H1 (cell line): ENCODE measurements at regions not wholly inside any gene's neighbourhood (a gene's known extent, or its start where the extent isn't known, plus 50 kb on each side); places are given as distances from the start of the nearest gene placed in this dataset.

ENCODE experiments used
- ATF2 ChIP-seq: IDR thresholded peaks from 2 replicates; pipeline ENCODE4 v1.6.1; 2012; ENCODE audit warnings: low read length, inconsistent platforms
- CREB1 ChIP-seq: IDR thresholded peaks from 2 replicates; pipeline ENCODE4 v1.6.1; 2012; ENCODE audit warnings: inconsistent platforms
- EGR1 ChIP-seq: IDR thresholded peaks from 2 replicates; pipeline ENCODE4 v1.6.1; 2011; ENCODE audit warnings: low read depth, low read length, borderline replicate concordance
- HDAC2 ChIP-seq, 2 experiments: fragments of 300-600 bp in 1 of 2; sonication (generic) in 1 of 2; IDR thresholded peaks; 2 replicates each; pipeline ENCODE4 v1.6.1; 2011 to 2012; ENCODE audit warnings: low read depth in 2 of 2, low read length in 2 of 2, mild to moderate bottlenecking in 2 of 2, moderate library complexity in 2 of 2, borderline replicate concordance in 1 of 2, inconsistent platforms in 1 of 2
- KDM5A ChIP-seq: fragments of 200-600 bp; IDR thresholded peaks from 2 replicates; pipeline ENCODE4 v1.7.1; 2012; ENCODE audit warnings: mild to moderate bottlenecking, low read length, inconsistent platforms, mixed read lengths
- SIX5 ChIP-seq: IDR thresholded peaks from 2 replicates; pipeline ENCODE4 v1.6.1; 2011; ENCODE audit warnings: mild to moderate bottlenecking, low read depth, low read length
- TBP ChIP-seq: IDR thresholded peaks from 2 replicates; pipeline ENCODE4 v1.6.1; 2011; ENCODE audit warnings: low read depth, low read length, improper control_type of control experiment
- TF ChIP-seq, protein P1 (sequence below): IDR thresholded peaks from 2 replicates; pipeline ENCODE4 v1.6.1; 2011; ENCODE audit warnings: low read length, improper control_type of control experiment
- TF ChIP-seq, protein P2 (sequence below): IDR thresholded peaks from 2 replicates; pipeline ENCODE4 v1.6.1; 2012; ENCODE audit warnings: inconsistent platforms

DNA sequence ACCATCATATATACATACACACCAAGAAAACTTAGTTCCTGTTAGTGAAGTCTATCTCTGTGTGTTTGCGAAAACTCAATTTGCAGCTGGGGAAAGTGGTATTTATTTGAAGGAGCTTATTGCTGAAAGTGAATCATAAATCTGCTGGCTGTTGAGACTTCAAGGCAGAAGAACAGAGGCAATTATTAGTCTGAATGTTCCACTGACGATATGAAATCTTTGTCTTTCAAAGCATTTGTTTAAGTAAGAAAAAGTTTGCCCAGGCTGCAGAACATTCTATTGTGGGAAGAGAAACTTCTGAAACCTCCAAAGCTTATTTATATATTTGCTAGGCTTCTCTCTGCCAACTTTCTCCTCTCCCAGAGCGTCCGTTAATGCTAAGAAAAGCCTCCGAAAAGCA is 255.7 kb upstream of the TMPO start (continued):
- TF ChIP-seq, protein P1, sequence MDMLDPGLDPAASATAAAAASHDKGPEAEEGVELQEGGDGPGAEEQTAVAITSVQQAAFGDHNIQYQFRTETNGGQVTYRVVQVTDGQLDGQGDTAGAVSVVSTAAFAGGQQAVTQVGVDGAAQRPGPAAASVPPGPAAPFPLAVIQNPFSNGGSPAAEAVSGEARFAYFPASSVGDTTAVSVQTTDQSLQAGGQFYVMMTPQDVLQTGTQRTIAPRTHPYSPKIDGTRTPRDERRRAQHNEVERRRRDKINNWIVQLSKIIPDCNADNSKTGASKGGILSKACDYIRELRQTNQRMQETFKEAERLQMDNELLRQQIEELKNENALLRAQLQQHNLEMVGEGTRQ = no peak
- no peak for TF ChIP-seq CREB1
- TF ChIP-seq EGR1 = no peak
- TF ChIP-seq TBP = no peak
- TF ChIP-seq KDM5A = no peak
- TF ChIP-seq, protein P2, sequence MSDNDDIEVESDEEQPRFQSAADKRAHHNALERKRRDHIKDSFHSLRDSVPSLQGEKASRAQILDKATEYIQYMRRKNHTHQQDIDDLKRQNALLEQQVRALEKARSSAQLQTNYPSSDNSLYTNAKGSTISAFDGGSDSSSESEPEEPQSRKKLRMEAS = no peak
- TF ChIP-seq HDAC2 (IDR thresholded peaks at IDR 0.05; ENCODE audit: borderline replicate concordance in 1 of 2, low read depth in 2 of 2, low read length in 2 of 2) = no peak
- TF ChIP-seq ATF2 = no peak
- TF ChIP-seq SIX5 = no peak
- TF ChIP-seq, all 59 proteins: peak for 0
